ENCODE measurements at regions not wholly inside any gene's neighbourhood (a gene's known extent, or its start where the extent isn't known, plus 50 kb on each side); places are given as distances from the start of the nearest gene placed in this dataset.

GRCh38 chr7:32335107-32335506 is 155.1 kb downstream of the LSM5 start:
- no peak for TF ChIP-seq JUND (IDR thresholded peaks at IDR 0.05)
- TF ChIP-seq EZH2 (IDR thresholded peaks at IDR 0.05): no peak
- TF ChIP-seq CTCF (IDR thresholded peaks at IDR 0.05 in 2 of 3, conservative IDR thresholded peaks at IDR 0.05 in 1 of 3; ENCODE audit: borderline replicate concordance in 1 of 3, insufficient read depth in 1 of 3, low read depth in 2 of 3, low read length in 2 of 3): no peak
- no peak for TF ChIP-seq REST (IDR thresholded peaks at IDR 0.05; ENCODE audit: low read depth)
- TF ChIP-seq POLR2AphosphoS5 (IDR thresholded peaks at IDR 0.05; ENCODE audit: low read depth, low read length): no peak
- no peak for TF ChIP-seq FOSL1 (IDR thresholded peaks at IDR 0.05; ENCODE audit: low read depth)
- TF ChIP-seq CEBPB (IDR thresholded peaks at IDR 0.05; ENCODE audit: low read depth): no peak
- TF ChIP-seq POLR2A (IDR thresholded peaks at IDR 0.05; ENCODE audit: borderline replicate concordance, extremely low read depth, insufficient read depth, insufficient read length): no peak
- no peak for TF ChIP-seq YY1 (IDR thresholded peaks at IDR 0.05; ENCODE audit: extremely low read depth, insufficient replicate concordance, low read depth, low read length)
- TF ChIP-seq, protein P1, sequence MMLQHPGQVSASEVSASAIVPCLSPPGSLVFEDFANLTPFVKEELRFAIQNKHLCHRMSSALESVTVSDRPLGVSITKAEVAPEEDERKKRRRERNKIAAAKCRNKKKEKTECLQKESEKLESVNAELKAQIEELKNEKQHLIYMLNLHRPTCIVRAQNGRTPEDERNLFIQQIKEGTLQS (IDR thresholded peaks at IDR 0.05): no peak

All from HCT116 (cell line).